ENCODE measurements at regions not wholly inside any gene's neighbourhood (a gene's known extent, or its start where the extent isn't known, plus 50 kb on each side); places are given as distances from the start of the nearest gene placed in this dataset.

DNA sequence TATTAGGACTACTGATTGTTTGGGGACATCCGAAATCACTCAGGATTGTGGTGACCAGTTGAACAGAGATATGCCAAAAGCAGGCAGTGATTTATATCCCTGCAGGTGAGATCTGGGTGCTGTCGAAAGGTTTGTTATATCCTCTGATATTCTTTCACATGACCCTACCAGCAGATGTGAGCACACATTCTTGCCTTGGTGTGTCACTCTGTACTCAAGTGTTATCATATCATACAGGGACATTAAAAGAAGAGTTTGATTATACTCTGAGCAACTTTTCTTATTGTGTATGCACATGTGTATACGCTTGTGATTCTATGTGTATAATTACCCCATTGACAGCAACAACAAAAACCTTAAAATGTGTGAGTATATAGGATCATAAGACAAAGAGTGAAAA lies 381.2 kb upstream of the IGFBP7 start:
- no peak for DNase-seq (ENCODE audit: low spot score)
- ChIA-PET CTCF (no interaction called here), POLR2A (ENCODE audit: low non-redundant PET) (no interaction called here)
- TF ChIP-seq, protein P1, sequence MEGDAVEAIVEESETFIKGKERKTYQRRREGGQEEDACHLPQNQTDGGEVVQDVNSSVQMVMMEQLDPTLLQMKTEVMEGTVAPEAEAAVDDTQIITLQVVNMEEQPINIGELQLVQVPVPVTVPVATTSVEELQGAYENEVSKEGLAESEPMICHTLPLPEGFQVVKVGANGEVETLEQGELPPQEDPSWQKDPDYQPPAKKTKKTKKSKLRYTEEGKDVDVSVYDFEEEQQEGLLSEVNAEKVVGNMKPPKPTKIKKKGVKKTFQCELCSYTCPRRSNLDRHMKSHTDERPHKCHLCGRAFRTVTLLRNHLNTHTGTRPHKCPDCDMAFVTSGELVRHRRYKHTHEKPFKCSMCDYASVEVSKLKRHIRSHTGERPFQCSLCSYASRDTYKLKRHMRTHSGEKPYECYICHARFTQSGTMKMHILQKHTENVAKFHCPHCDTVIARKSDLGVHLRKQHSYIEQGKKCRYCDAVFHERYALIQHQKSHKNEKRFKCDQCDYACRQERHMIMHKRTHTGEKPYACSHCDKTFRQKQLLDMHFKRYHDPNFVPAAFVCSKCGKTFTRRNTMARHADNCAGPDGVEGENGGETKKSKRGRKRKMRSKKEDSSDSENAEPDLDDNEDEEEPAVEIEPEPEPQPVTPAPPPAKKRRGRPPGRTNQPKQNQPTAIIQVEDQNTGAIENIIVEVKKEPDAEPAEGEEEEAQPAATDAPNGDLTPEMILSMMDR (conservative IDR thresholded peaks at IDR 0.05; ENCODE audit: low read depth): no peak
- no peak overlapping the region for H3K27ac ChIP-seq

GRCh38 chr4:57490520-57491255 lies 380.5 kb upstream of the IGFBP7 start:
- DNase-seq (ENCODE audit: low spot score): no peak
- no peak overlapping the region for H3K27ac ChIP-seq
- ChIA-PET CTCF (interaction anchor here (0.7 to 0.8 kb wide), 2 partner anchors 64 to 328 kb away, joined by 3 read pairs; no protein-coding TSS in a partner anchor), POLR2A (ENCODE audit: low non-redundant PET) (no interaction called here)
- TF ChIP-seq, protein P1 (conservative IDR thresholded peaks at IDR 0.05; ENCODE audit: low read depth): no peak

GRCh38 chr4:57488366-57489162 lies 378.4 kb upstream of the IGFBP7 start:
- DNase-seq (ENCODE audit: low spot score): no peak
- TF ChIP-seq, protein P1 (conservative IDR thresholded peaks at IDR 0.05; ENCODE audit: low read depth): no peak
- no peak overlapping the region for H3K27ac ChIP-seq
- ChIA-PET CTCF (no interaction called here), POLR2A (ENCODE audit: low non-redundant PET) (no interaction called here)

DNA sequence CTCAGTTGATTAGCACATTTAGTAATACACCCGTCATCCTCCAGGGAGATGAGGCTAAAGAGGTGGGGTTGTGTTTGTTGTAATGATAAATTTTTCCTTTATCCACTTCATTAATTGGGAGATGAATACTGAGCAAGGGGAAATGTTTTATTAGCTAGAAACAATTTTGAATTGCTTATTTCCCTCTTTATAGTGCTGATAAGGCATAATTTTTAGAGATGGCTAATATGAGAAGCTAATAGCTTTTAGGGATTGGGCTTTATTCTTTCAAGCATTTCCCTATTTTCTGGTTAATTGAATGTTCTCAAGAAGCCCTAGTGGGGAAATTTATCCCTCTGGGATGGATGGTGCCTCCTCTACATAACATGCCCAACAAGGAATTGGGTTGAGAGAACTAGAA lies 365.2 kb upstream of the IGFBP7 start:
- POLR2A ChIA-PET (ENCODE audit: low non-redundant PET): no interaction called here
- TF ChIP-seq, protein P1 (conservative IDR thresholded peaks at IDR 0.05; ENCODE audit: low read depth): no peak
- CTCF ChIA-PET: no interaction called here
- H3K27ac ChIP-seq: no peak overlapping the region
- no peak for DNase-seq (ENCODE audit: low spot score)

DNA sequence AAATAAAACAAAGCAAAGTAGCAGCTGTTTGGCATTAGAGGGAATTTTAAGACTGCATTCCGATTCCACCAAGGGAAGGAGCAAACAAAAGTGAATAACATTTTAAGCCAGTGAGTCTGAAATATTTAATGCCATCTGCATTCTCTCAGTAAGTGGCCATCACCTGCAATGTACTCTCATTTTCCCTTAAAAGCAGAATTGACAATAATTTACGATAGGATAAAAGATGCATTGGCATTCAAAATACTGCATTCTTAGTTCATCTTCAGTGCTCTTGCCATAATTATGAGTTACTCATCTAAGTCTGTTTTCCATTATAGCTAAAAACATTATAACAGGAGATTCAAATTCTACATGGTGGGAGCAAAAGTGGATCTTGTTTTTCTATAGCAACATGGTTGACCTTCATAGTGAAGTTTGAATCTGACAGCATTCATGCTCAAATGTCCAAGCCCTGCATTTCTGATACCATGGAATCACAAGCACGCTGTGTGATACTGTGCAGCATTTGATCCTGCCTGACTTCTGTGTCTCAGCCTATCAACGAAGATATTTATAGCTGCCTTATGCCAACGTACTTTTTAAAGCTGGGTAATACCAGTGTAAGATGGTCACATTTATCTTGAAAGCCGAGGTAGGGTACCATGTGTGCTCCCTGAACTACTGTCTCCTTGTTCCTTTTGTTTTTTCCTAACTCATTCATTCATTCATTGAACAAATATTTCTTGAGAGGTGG lies 355.3 kb upstream of the IGFBP7 start:
- H3K27ac ChIP-seq: no peak overlapping the region
- ChIA-PET CTCF (no interaction called here), POLR2A (ENCODE audit: low non-redundant PET) (no interaction called here)
- DNase-seq (ENCODE audit: low spot score): no peak
- TF ChIP-seq, protein P1 (conservative IDR thresholded peaks at IDR 0.05; ENCODE audit: low read depth): no peak

DNA sequence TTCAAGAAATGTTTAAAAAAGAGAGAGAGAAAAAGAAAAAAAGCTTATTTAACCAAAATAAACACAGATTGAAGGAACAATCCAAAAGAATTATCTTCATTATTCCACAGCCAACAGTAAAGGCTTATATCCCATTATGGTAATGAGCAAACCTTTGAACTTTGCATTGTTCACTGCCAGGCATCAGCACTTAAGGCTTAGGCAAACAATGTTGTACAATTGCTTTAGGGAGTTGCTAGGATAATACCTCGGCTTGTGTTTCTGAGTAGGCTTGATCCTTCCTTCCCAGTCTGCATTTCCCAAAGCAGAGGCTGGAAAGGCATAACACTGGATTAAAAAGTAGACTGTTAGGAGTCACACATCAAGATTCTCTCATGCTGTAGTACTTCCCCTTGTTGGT lies 352.7 kb upstream of the IGFBP7 start:
- ChIA-PET POLR2A (ENCODE audit: low non-redundant PET) (no interaction called here), CTCF (no interaction called here)
- no peak overlapping the region for H3K27ac ChIP-seq
- TF ChIP-seq, protein P1 (conservative IDR thresholded peaks at IDR 0.05; ENCODE audit: low read depth): no peak
- no peak for DNase-seq (ENCODE audit: low spot score)

Data from RWPE1 (cell line).